Mesendoderm (in vitro differentiated cells): ENCODE measurements at regions not wholly inside any gene's neighbourhood (a gene's known extent, or its start where the extent isn't known, plus 50 kb on each side); places are given as distances from the start of the nearest gene placed in this dataset.

Experiments used
- DNase-seq: peaks from one replicate; pipeline ENCODE4 v3.0.0; 2013
- H2AK5ac ChIP-seq: 2 replicates; pipeline ENCODE4 v1.6.1; 2013; ENCODE audit warnings: low read length, inconsistent platforms
- H2BK120ac ChIP-seq: 2 replicates; pipeline ENCODE4 v1.6.1; 2013; ENCODE audit warnings: low read depth, mild to moderate bottlenecking, low read length, moderate library complexity, mixed read lengths
- H2BK15ac ChIP-seq: replicated peaks from 2 replicates; pipeline ENCODE4 v1.6.1; 2013; ENCODE audit warnings: low read depth, mild to moderate bottlenecking, moderate library complexity
- H2BK5ac ChIP-seq: 2 replicates; pipeline ENCODE4 v1.6.1; 2013; ENCODE audit warnings: low read length, inconsistent platforms
- H3K18ac ChIP-seq: 2 replicates; pipeline ENCODE4 v1.6.1; 2013; ENCODE audit warnings: mild to moderate bottlenecking, low read length, mixed read lengths
- H3K23ac ChIP-seq: one replicate; pipeline ENCODE4 v1.6.1; 2013; ENCODE audit warnings: low read length
- H3K27ac ChIP-seq: 2 replicates; pipeline ENCODE4 v1.5.1; 2013; ENCODE audit warnings: low read depth, mild to moderate bottlenecking, inconsistent platforms, low read length, moderate library complexity
- H3K27me3 ChIP-seq: 2 replicates; pipeline ENCODE4 v1.6.1; 2013; ENCODE audit warnings: low read length, control low read depth, mild to moderate bottlenecking, inconsistent platforms; ENCODE audit not compliant: insufficient read depth, poor library complexity
- H3K36me3 ChIP-seq: 2 replicates; pipeline ENCODE4 v1.6.1; 2013; ENCODE audit warnings: low read length, inconsistent platforms; ENCODE audit not compliant: control insufficient read depth, insufficient read depth
- H3K4ac ChIP-seq: one replicate; pipeline ENCODE4 v1.6.1; 2013; ENCODE audit warnings: low read depth, mild to moderate bottlenecking, low read length, moderate library complexity
- H3K4me1 ChIP-seq: 2 replicates; pipeline ENCODE4 v1.6.1; 2013; ENCODE audit warnings: low read depth, low read length, inconsistent platforms; ENCODE audit not compliant: control insufficient read depth
- H3K4me2 ChIP-seq: 2 replicates; pipeline ENCODE4 v1.6.1; 2013; ENCODE audit warnings: low read length
- H3K4me3 ChIP-seq: 2 replicates; pipeline ENCODE4 v1.5.1; 2013; ENCODE audit warnings: mild to moderate bottlenecking, low read length
- H3K56ac ChIP-seq: one replicate; pipeline ENCODE4 v1.6.1; 2013; ENCODE audit warnings: low read length
- H3K79me1 ChIP-seq: 2 replicates; pipeline ENCODE4 v1.6.1; 2013; ENCODE audit warnings: low read length, inconsistent platforms
- H3K79me2 ChIP-seq: 2 replicates; pipeline ENCODE4 v1.6.1; 2013; ENCODE audit warnings: mild to moderate bottlenecking, low read length; ENCODE audit not compliant: control insufficient read depth, insufficient read depth
- H3K9ac ChIP-seq: 2 replicates; pipeline ENCODE4 v1.6.1; 2013; ENCODE audit warnings: low read length, inconsistent platforms
- H4K5ac ChIP-seq: one replicate; pipeline ENCODE4 v1.6.1; 2013; ENCODE audit warnings: low read length
- H4K8ac ChIP-seq: one replicate; pipeline ENCODE4 v1.6.1; 2013; ENCODE audit warnings: low read depth, mild to moderate bottlenecking, control low read depth, low read length, moderate library complexity
- WGBS: extraction: QIAGEN DNeasy Blood & Tissue Kit; methylation state at CpG from one replicate; pipeline ENCODE4 v1.1.7; 2013; ENCODE audit warnings: low lambda C conversion rate, missing lambda C conversion rate; ENCODE audit not compliant: insufficient coverage; ENCODE audit errors: extremely low coverage; 5-methylcytosine and 5-hydroxymethylcytosine counted together

- Histone ChIP-seq H3K4me2 (no peak overlapping the region), H3K9ac (no peak overlapping the region), H3K56ac (peak overlapping the region; percentile 4), H2BK15ac (no peak overlapping the region), H3K4me1 (no peaks in the 10 kb centered on the region), H3K36me3 (no peaks in the 10 kb centered on the region), H3K27ac (no peak overlapping the region), H2BK120ac (no peak overlapping the region), H3K27me3 (no peaks in the 10 kb centered on the region), H2AK5ac (no peak overlapping the region), H3K4me3 (no peak overlapping the region), H4K5ac (no peak overlapping the region), H3K18ac (no peak overlapping the region), H3K79me1 (no peaks in the 10 kb centered on the region), H2BK5ac (no peak overlapping the region), H3K23ac (no peak overlapping the region), H3K79me2 (no peaks in the 10 kb centered on the region), H4K8ac (no peak overlapping the region), H3K4ac (no peak overlapping the region)
- WGBS: no CpG with 5 or more reads among the region's 1 CpG
- DNase-seq: peak; percentile 52
Measured at GRCh38 chr2:144041612-144042011, 478.3 kb downstream of the ZEB2 start.

- Histone ChIP-seq H3K36me3 (no peaks in the 10 kb centered on the region), H4K5ac (no peak overlapping the region), H3K23ac (no peak overlapping the region), H2BK15ac (no peak overlapping the region), H3K4me3 (no peak overlapping the region), H4K8ac (no peak overlapping the region), H3K18ac (no peak overlapping the region), H3K27ac (no peak overlapping the region), H3K4me2 (no peak overlapping the region), H2BK5ac (no peak overlapping the region), H3K79me2 (no peaks in the 10 kb centered on the region), H3K4me1 (no peaks in the 10 kb centered on the region), H3K27me3 (no peaks in the 10 kb centered on the region), H3K56ac (no peak overlapping the region), H3K9ac (no peak overlapping the region), H3K4ac (no peak overlapping the region), H2AK5ac (no peak overlapping the region), H2BK120ac (no peak overlapping the region), H3K79me1 (no peaks in the 10 kb centered on the region)
- DNase-seq: no peak
- no CpG with 5 or more reads among the region's 2 CpGs for whole genome bisulfite sequencing
Measured at GRCh38 chr2:144040834-144041233, 479.1 kb downstream of the ZEB2 start.

- no peak overlapping the region for H2AK5ac ChIP-seq
Measured at GRCh38 chr2:144032566-144032965, 487.4 kb downstream of the ZEB2 start.

GRCh38 chr2:144030791-144031190 lies 489.1 kb downstream of the ZEB2 start:
- Histone ChIP-seq H3K23ac (no peak overlapping the region), H3K4ac (no peak overlapping the region), H2BK120ac (no peak overlapping the region), H3K4me3 (no peak overlapping the region), H3K4me2 (no peak overlapping the region), H3K79me1 (no peaks in the 10 kb centered on the region), H4K8ac (no peak overlapping the region), H4K5ac (no peak overlapping the region), H3K36me3 (no peaks in the 10 kb centered on the region), H2BK15ac (no peak overlapping the region), H3K27me3 (no peaks in the 10 kb centered on the region), H3K4me1 (no peaks in the 10 kb centered on the region), H3K27ac (no peak overlapping the region), H3K9ac (no peak overlapping the region), H2AK5ac (no peak overlapping the region), H3K18ac (no peak overlapping the region), H3K79me2 (no peaks in the 10 kb centered on the region), H2BK5ac (no peak overlapping the region), H3K56ac (no peak overlapping the region)
- no CpG with 5 or more reads among the region's 5 CpGs for WGBS
- no peak for DNase-seq

More at GRCh38 chr2:144032566-144032965, 487.4 kb downstream of the ZEB2 start:
- Histone ChIP-seq H3K56ac (no peak overlapping the region), H3K9ac (no peak overlapping the region), H3K79me1 (no peaks in the 10 kb centered on the region), H2BK15ac (no peak overlapping the region), H3K79me2 (no peaks in the 10 kb centered on the region), H2BK5ac (no peak overlapping the region), H3K27ac (no peak overlapping the region), H3K23ac (no peak overlapping the region), H3K4me3 (no peak overlapping the region), H3K4me1 (no peaks in the 10 kb centered on the region), H3K4ac (no peak overlapping the region), H2BK120ac (no peak overlapping the region), H4K5ac (no peak overlapping the region), H3K36me3 (no peaks in the 10 kb centered on the region), H3K18ac (no peak overlapping the region), H4K8ac (no peak overlapping the region), H3K27me3 (no peaks in the 10 kb centered on the region), H3K4me2 (no peak overlapping the region)
- no peak for DNase-seq

- Histone ChIP-seq H2BK15ac (no peak overlapping the region), H3K4me3 (no peak overlapping the region), H2AK5ac (no peak overlapping the region), H3K4ac (no peak overlapping the region), H3K27me3 (no peaks in the 10 kb centered on the region), H2BK5ac (no peak overlapping the region), H3K23ac (no peak overlapping the region), H3K79me1 (no peaks in the 10 kb centered on the region), H3K4me1 (no peaks in the 10 kb centered on the region), H3K4me2 (no peak overlapping the region), H3K27ac (no peak overlapping the region), H3K9ac (no peak overlapping the region), H3K36me3 (no peaks in the 10 kb centered on the region), H3K56ac (no peak overlapping the region), H3K79me2 (no peaks in the 10 kb centered on the region), H3K18ac (no peak overlapping the region), H2BK120ac (no peak overlapping the region), H4K5ac (no peak overlapping the region), H4K8ac (no peak overlapping the region)
- no CpG with 5 or more reads among the region's 4 CpGs for WGBS
- DNase-seq: no peak
Measured at GRCh38 chr2:144027593-144027992, 492.3 kb downstream of the ZEB2 start.

- H2AK5ac ChIP-seq: no peak overlapping the region
- H3K23ac ChIP-seq: no peak overlapping the region
- H3K18ac ChIP-seq: no peak overlapping the region
- no peak overlapping the region for H3K9ac ChIP-seq
- no peak overlapping the region for H3K4me2 ChIP-seq
- no peak overlapping the region for H4K8ac ChIP-seq
- DNase-seq: no peak
- H2BK15ac ChIP-seq: no peak overlapping the region
- no peak overlapping the region for H3K27ac ChIP-seq
- H3K4ac ChIP-seq: no peak overlapping the region
- H2BK5ac ChIP-seq: no peak overlapping the region
- no peaks in the 10 kb centered on the region for H3K79me1 ChIP-seq
- no peaks in the 10 kb centered on the region for H3K27me3 ChIP-seq
- no peaks in the 10 kb centered on the region for H3K4me1 ChIP-seq
- WGBS: no CpG with 5 or more reads among the region's 1 CpG
- no peak overlapping the region for H2BK120ac ChIP-seq
- no peak overlapping the region for H3K4me3 ChIP-seq
- no peaks in the 10 kb centered on the region for H3K79me2 ChIP-seq
- H3K36me3 ChIP-seq: no peaks in the 10 kb centered on the region
- no peak overlapping the region for H3K56ac ChIP-seq
- no peak overlapping the region for H4K5ac ChIP-seq
Measured at GRCh38 chr2:144026753-144027152, 493.2 kb downstream of the ZEB2 start.
